ENCODE measurements at regions not wholly inside any gene's neighbourhood (a gene's known extent, or its start where the extent isn't known, plus 50 kb on each side); places are given as distances from the start of the nearest gene placed in this dataset.

GRCh38 chr6:2375443-2375842 lies 130.0 kb upstream of the GMDS start:
- TF ChIP-seq CTCF (IDR thresholded peaks at IDR 0.05; ENCODE audit: low read length) (no peak), EZH2 (IDR thresholded peaks at IDR 0.05; ENCODE audit: borderline replicate concordance, low read length) (no peak)

Measured in OCI-LY1 (cell line).